ENCODE measurements at regions not wholly inside any gene's neighbourhood (a gene's known extent, or its start where the extent isn't known, plus 50 kb on each side); places are given as distances from the start of the nearest gene placed in this dataset.

DNA sequence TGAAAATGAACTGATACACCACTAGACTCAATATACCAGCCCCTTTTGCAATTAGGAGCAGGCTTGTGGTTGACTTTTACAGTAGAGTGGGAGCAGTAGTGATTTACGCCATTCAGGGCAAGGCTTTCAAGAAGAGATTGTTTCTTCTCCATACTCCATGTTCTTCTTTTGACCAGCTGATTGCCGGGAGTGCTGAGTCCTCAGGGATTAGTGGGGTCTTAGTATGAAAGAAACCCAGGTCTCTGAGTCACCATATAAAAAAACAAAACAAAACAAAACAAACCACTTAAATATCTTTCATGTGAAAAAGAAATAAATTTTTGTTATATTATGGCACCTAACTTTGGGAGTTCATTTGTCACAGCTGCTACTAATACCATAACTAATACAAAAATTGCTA lies 465.6 kb upstream of the TRIB2 start:
- DNase-seq (ENCODE audit: low read depth, low spot score): no peak
- no peak overlapping the region for H3K4me3 ChIP-seq (ENCODE audit: low read length)

- no peak for DNase-seq (ENCODE audit: low read depth, low spot score)
- no peak overlapping the region for H3K4me3 ChIP-seq (ENCODE audit: low read length)
Measured at GRCh38 chr2:12251749-12252148, 465.0 kb upstream of the TRIB2 start.

DNA sequence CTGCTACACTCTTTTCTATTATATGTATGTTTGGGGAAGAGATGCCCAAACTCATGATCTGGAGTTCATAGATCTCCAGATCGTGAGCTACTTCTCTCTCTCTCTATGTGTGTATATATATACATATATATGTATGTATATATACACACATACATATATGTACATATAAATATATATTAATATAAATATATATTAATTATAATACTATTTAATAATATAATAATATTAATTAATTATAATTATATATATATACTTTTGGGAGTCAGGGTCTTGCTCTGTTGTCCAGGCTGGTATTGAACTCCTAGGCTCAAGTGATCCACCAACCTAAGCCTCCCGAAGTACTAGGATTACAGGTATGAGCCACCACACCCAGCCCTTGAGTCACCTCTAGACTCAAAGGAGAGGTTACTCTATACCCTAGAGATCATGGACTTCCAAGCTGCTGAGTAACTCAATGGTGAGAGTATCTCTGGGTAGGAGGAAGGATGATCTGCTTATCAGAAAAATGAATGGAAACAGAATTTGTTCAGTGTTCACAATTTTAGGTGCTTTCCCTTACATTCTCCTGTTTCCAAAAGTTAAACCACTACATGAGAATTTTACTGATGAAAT lies 463.5 kb upstream of the TRIB2 start:
- H3K4me3 ChIP-seq (ENCODE audit: low read length): no peak overlapping the region
- DNase-seq (ENCODE audit: low read depth, low spot score): no peak

DNA sequence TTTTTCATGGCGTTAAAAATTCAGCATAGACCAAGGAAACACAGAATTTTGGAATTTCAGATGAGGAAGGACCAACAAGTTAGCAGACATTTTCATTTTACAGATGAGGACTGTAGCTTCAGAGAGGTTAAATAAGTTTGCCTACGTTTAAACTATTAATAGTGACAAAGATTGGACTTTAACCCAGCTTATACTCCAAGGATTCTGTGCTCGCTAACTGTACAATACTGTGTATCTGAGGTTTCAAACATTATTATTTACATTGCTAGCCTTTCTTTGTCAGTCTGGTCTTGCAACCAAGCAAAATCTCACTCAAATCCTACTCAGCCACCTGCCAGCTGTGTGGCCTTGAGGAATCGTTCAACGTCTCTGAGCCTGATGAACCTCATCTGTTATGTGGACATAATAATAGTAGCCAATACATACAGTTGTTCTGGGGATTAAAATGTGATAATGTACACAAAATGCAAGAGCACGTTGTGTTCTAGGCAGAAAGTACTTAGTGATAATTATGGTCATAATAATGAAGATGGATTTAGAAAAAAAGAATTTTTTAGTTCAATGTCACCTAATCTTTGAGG lies 462.4 kb upstream of the TRIB2 start:
- H3K4me3 ChIP-seq (ENCODE audit: low read length): no peak overlapping the region
- DNase-seq (ENCODE audit: low read depth, low spot score): no peak

- no peak overlapping the region for H3K4me3 ChIP-seq (ENCODE audit: low read length)
- DNase-seq (ENCODE audit: low read depth, low spot score): no peak
Measured at GRCh38 chr2:12256206-12256605, 460.5 kb upstream of the TRIB2 start.

- no peak overlapping the region for H3K4me3 ChIP-seq (ENCODE audit: low read length)
- no peak for DNase-seq (ENCODE audit: low read depth, low spot score)
Measured at GRCh38 chr2:12257476-12257875, 459.3 kb upstream of the TRIB2 start.

DNA sequence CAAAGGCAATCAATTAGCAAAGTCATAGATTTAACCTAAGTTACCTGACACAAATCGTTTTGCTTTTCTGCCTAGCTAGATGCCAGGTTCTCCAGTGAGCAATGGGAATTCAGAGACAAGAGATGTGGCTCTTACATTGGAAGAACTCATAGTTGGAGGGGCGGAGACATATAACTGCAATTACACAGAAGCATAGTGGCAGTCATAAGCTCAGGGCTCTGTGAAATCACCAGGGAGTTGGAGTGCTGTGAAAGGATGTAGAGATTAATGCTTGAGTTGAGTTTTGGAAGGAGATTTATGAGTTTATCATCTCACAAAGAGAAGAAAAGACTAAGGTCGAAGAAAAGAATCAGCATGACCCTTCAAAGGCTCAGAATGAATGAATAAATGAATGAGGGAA lies 457.2 kb upstream of the TRIB2 start:
- DNase-seq (ENCODE audit: low read depth, low spot score): no peak
- no peak overlapping the region for H3K4me3 ChIP-seq (ENCODE audit: low read length)

DNA sequence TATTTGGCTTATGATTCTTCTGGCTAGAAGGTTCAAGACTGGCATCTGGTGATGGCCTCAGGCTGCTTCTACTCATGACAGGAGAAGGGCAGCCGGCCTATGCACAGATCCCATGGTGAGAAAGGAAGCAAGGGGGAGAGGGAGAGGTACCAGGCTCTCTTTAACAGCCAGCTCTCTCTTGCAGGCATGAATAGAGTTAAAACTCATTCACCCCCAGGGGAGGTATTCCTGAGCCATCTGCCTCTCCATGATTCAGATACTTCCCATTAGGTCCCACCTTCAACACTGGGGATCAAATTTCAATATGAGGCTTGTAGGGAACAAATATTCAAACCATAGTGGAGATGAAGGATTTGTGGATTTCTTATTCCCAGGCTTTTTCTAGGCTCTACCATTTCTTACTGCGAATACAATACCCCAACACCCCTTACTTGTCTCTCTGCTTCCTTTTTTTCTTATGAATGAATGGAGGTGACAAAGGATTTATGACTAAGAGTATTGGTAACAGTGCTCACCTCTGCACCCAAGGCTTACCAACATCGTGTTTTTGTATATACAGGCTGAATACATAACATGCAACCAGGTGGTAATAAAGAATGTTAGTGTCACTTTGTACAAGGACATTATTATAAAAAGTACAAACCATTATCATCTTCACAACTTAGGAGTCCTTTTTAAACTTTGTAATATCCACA lies 454.6 kb upstream of the TRIB2 start:
- H3K4me3 ChIP-seq (ENCODE audit: low read length): no peak overlapping the region
- no peak for DNase-seq (ENCODE audit: low read depth, low spot score)

GRCh38 chr2:12262681-12263436 lies 453.9 kb upstream of the TRIB2 start:
- no peak for DNase-seq (ENCODE audit: low read depth, low spot score)
- H3K4me3 ChIP-seq (ENCODE audit: low read length): no peak overlapping the region

DNA sequence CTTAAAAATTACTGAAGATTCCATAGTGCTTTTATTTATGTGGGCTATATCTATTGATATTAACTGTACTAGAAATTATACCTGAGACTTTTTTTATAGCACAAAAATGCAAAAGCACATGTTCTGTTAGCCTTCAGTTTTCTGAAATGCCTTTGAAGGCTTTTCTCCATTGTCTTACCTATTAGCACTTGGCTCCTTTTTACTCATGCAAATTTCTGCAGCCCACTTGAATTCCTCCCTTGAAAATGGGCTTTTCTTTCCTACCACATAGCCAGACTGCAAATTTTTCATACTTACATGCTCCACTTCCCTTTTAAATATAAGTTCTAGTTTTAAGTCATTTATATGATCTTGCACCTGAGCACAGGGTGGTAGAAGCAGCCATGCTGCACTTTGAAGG lies 453.0 kb upstream of the TRIB2 start:
- no peak overlapping the region for H3K4me3 ChIP-seq (ENCODE audit: low read length)
- no peak for DNase-seq (ENCODE audit: low read depth, low spot score)

DNA sequence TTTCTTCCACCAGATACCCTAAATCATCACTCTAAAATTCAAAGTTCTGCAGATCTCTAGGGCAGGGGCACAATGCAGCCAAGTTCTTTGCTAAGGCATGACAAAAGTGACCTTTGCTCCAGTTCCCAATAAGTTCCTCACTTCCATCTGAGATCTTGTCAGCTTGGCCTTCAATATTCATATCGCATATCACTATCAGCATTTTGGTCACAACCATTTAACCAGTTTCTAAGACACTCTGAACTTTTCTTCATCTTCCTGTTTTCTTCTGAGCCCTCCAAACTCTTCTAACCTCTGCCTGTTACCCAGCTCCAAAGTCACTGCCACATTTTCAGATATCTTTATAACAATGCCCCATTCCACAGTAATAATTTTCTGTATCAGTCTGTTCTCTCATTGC lies 452.6 kb upstream of the TRIB2 start:
- DNase-seq (ENCODE audit: low read depth, low spot score): no peak
- H3K4me3 ChIP-seq (ENCODE audit: low read length): no peak overlapping the region

DNA sequence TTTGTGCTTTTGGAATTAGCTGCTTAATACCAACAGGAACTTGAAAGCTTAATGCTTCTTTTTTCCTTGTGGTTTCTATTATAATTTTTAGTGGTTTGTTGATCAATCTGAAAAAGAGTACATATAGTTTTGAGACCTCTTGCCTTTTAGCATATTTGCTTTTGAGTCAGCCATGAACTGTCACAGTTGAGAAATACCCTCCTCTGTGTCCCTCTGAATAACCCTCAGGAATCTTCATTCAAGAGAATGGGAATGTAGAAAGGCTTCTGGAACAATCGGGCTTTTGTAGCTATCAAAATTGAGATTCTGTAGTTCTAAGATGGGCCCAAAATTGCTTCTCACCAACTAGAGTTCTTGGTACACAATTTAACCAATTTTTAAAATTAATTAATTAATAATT lies 451.1 kb upstream of the TRIB2 start:
- no peak for DNase-seq (ENCODE audit: low read depth, low spot score)
- no peak overlapping the region for H3K4me3 ChIP-seq (ENCODE audit: low read length)

GRCh38 chr2:12267042-12267441 lies 449.7 kb upstream of the TRIB2 start:
- no peak overlapping the region for H3K4me3 ChIP-seq (ENCODE audit: low read length)
- no peak for DNase-seq (ENCODE audit: low read depth, low spot score)

DNA sequence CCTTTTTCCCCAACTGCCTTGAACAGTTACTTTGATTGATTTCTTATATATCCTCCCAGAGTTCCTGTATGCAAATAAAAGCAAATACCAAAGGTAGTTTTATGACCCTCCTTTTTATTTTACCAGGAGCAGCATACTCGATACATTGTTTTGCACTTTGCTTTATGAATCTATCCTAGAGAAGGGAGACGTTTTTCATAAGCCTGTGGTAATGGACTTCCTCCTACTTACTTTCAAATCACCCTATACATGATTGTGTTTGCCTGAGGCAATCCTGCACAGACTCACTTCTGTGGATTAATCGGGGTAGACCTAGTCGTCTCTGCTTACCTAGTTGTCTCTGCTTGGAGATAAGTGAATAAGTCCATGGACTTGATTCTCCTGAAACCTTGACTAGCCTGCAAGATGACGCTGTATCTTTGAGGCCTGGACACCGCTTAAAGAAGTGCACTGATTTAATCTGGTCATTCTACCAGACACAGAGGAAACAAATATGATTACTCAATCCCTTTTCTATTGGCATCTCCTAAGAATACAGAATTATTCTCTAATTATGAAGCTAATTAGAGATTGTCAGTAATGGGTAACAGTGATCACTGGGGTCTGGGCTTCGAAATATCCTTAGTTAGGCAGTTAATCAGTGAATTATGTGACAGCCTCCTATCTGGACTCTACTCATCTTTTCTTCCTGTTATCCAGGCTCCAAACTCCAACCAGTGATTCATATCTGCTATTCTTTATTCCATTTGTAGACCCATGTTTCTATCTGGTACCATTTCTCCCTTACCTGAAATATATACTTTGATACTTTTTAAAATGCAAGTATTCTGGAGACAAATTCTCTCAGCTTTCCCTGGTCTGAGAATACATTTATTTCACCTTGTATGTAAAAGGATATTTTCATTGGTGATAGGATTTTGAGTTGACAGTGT lies 447.4 kb upstream of the TRIB2 start:
- no peak for DNase-seq (ENCODE audit: low read depth, low spot score)
- H3K4me3 ChIP-seq (ENCODE audit: low read length): no peak overlapping the region

DNA sequence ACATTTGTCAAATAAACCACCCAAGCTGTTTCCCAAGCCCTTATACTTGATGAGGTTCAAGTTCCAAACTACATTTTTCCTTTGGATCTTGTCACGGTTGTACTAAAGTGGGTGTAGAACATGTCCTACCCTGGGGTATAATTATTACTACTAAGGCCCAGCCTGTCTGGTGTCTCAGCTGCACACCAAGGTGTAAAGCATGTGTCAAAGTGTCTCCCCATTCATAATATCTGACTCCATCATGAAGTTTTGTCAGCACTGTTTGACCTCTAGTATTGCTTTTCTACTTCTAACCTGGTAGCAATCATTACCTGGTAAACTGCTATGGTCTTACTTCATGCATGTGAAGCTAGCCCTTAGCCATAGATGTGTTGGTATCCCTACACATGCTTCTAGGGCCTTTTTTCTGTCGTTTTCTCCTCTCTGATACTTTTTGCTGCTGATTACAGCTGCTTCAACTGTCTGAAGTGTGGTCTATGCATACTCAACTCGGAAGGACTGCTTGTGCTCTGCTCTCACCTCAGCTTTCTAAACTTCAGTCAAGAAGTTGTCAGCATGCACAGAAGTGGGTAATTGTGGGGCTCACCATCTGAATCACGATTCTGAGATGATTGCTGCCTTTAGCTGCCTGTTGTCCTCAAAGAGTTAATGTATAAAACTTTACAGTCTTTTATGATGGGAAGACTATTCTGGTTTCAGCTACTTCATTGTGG lies 445.7 kb upstream of the TRIB2 start:
- DNase-seq (ENCODE audit: low read depth, low spot score): no peak
- H3K4me3 ChIP-seq (ENCODE audit: low read length): no peak overlapping the region

GRCh38 chr2:12271589-12271984 lies 445.1 kb upstream of the TRIB2 start:
- H3K4me3 ChIP-seq (ENCODE audit: low read length): no peak overlapping the region
- DNase-seq (ENCODE audit: low read depth, low spot score): no peak

GRCh38 chr2:12273111-12273510 lies 443.6 kb upstream of the TRIB2 start:
- H3K4me3 ChIP-seq (ENCODE audit: low read length): no peak overlapping the region
- DNase-seq (ENCODE audit: low read depth, low spot score): no peak

- no peak overlapping the region for H3K4me3 ChIP-seq (ENCODE audit: low read length)
- no peak for DNase-seq (ENCODE audit: low read depth, low spot score)
Measured at GRCh38 chr2:12274591-12274990, 442.1 kb upstream of the TRIB2 start.
